WERI-Rb-1 (cell line): ENCODE measurements at regions not wholly inside any gene's neighbourhood (a gene's known extent, or its start where the extent isn't known, plus 50 kb on each side); places are given as distances from the start of the nearest gene placed in this dataset.

Experiments
- DNase-seq: peaks from one replicate; pipeline ENCODE4 v3.0.0-alpha.2; 2020
- H3K27ac ChIP-seq: fragments of 250-450 bp; sonication (Bioruptor Pico); 2 replicates; pipeline ENCODE4 v1.5.1; 2020; ENCODE audit warnings: mild to moderate bottlenecking, moderate library complexity
- H3K27me3 ChIP-seq: fragments of 250-450 bp; sonication (Bioruptor Pico); 2 replicates; pipeline ENCODE4 v1.5.1; 2021; ENCODE audit warnings: mild to moderate bottlenecking, low read depth, moderate library complexity; ENCODE audit not compliant: insufficient read depth, severe bottlenecking
- H3K36me3 ChIP-seq: fragments of 250-450 bp; sonication (Bioruptor Pico); 2 replicates; pipeline ENCODE4 v1.5.1; 2020; ENCODE audit warnings: mild to moderate bottlenecking, moderate library complexity
- H3K4me3 ChIP-seq: 2 replicates; pipeline ENCODE4 v1.5.1; 2011; ENCODE audit warnings: low read depth, mild to moderate bottlenecking, control low read depth, low read length
- H3K9me3 ChIP-seq: fragments of 250-450 bp; sonication (Bioruptor Pico); 2 replicates; pipeline ENCODE4 v1.5.1; 2021; ENCODE audit warnings: mild to moderate bottlenecking, moderate library complexity; ENCODE audit not compliant: severe bottlenecking
- TF ChIP-seq, protein P1 (sequence below): IDR thresholded peaks from 2 replicates; pipeline ENCODE4 v1.5.1; 2011; ENCODE audit warnings: low read depth, mild to moderate bottlenecking, control low read depth, inconsistent platforms, low read length

- no peak overlapping the region for H3K27ac ChIP-seq
- no peaks in the 10 kb centered on the region for H3K36me3 ChIP-seq
- peaks cover 4% of the 10 kb centered on the region for H3K9me3 ChIP-seq
- TF ChIP-seq, protein P1, sequence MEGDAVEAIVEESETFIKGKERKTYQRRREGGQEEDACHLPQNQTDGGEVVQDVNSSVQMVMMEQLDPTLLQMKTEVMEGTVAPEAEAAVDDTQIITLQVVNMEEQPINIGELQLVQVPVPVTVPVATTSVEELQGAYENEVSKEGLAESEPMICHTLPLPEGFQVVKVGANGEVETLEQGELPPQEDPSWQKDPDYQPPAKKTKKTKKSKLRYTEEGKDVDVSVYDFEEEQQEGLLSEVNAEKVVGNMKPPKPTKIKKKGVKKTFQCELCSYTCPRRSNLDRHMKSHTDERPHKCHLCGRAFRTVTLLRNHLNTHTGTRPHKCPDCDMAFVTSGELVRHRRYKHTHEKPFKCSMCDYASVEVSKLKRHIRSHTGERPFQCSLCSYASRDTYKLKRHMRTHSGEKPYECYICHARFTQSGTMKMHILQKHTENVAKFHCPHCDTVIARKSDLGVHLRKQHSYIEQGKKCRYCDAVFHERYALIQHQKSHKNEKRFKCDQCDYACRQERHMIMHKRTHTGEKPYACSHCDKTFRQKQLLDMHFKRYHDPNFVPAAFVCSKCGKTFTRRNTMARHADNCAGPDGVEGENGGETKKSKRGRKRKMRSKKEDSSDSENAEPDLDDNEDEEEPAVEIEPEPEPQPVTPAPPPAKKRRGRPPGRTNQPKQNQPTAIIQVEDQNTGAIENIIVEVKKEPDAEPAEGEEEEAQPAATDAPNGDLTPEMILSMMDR = no peak
- DNase-seq = peak; percentile 15
- no peaks in the 10 kb centered on the region for H3K27me3 ChIP-seq
- H3K4me3 ChIP-seq = no peak overlapping the region
Measured at GRCh38 chr3:176807938-176808337, 389.3 kb downstream of the TBL1XR1 start.

- Histone ChIP-seq H3K9me3 (peaks cover 4% of the 10 kb centered on the region), H3K27me3 (no peaks in the 10 kb centered on the region), H3K27ac (no peak overlapping the region), H3K36me3 (no peaks in the 10 kb centered on the region), H3K4me3 (no peak overlapping the region)
- no peak for DNase-seq
- TF ChIP-seq, protein P1 = no peak
Measured at GRCh38 chr3:176799675-176800074, 397.6 kb downstream of the TBL1XR1 start.

GRCh38 chr3:176798680-176799079 lies 398.6 kb downstream of the TBL1XR1 start:
- Histone ChIP-seq H3K9me3 (no peaks in the 10 kb centered on the region), H3K36me3 (no peaks in the 10 kb centered on the region)
- TF ChIP-seq, protein P1 = no peak

DNA sequence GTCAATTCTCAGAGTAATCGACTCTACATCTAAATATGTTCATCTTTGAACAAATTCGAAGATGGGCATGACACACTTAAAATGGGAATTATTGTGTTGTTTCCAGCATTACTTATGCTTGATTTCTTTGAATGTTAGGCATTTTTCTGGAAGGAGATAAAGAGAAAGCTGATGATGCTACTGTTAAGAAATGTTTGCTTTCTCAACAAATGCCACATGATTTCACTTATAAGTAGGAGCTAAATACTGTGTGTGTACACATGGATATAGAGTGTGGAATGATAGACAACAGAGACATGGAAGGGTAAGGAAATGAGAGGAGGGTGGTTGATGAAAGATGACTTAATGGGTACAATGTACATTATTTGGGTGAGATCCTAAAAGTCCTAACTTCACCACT lies 400.9 kb downstream of the TBL1XR1 start:
- no peak for DNase-seq
- Histone ChIP-seq H3K4me3 (no peak overlapping the region), H3K9me3 (no peaks in the 10 kb centered on the region), H3K27ac (no peak overlapping the region), H3K27me3 (no peaks in the 10 kb centered on the region), H3K36me3 (no peaks in the 10 kb centered on the region)
- TF ChIP-seq, protein P1 = no peak

More at GRCh38 chr3:176798680-176799079, 398.6 kb downstream of the TBL1XR1 start:
- no peaks in the 10 kb centered on the region for H3K27me3 ChIP-seq
- no peak for DNase-seq
- H3K4me3 ChIP-seq = no peak overlapping the region
- H3K27ac ChIP-seq = no peak overlapping the region

- H3K27ac ChIP-seq = no peak overlapping the region
- DNase-seq = no peak
- H3K36me3 ChIP-seq = no peaks in the 10 kb centered on the region
Measured at GRCh38 chr3:176795891-176796290, 401.4 kb downstream of the TBL1XR1 start.

GRCh38 chr3:176794406-176794805 lies 402.9 kb downstream of the TBL1XR1 start:
- no peaks in the 10 kb centered on the region for H3K9me3 ChIP-seq
- no peak for DNase-seq
- H3K36me3 ChIP-seq = no peaks in the 10 kb centered on the region
- TF ChIP-seq, protein P1 = no peak
- no peaks in the 10 kb centered on the region for H3K27me3 ChIP-seq
- H3K27ac ChIP-seq = no peak overlapping the region
- H3K4me3 ChIP-seq = no peak overlapping the region

More at GRCh38 chr3:176795891-176796290, 401.4 kb downstream of the TBL1XR1 start:
- H3K27me3 ChIP-seq = no peaks in the 10 kb centered on the region
- TF ChIP-seq, protein P1 = no peak
- H3K4me3 ChIP-seq = no peak overlapping the region
- no peaks in the 10 kb centered on the region for H3K9me3 ChIP-seq
